ENCODE measurements at regions not wholly inside any gene's neighbourhood (a gene's known extent, or its start where the extent isn't known, plus 50 kb on each side); places are given as distances from the start of the nearest gene placed in this dataset.
A peak's percentile ranks its signal among the peaks of the same experiment; 100 is the strongest.

GRCh38 chr5:10856683-10857337 lies 95.8 kb upstream of the DAP start:
- Histone ChIP-seq H3K36me3 (ENCODE audit: insufficient read depth, low read length) (no peaks in the 10 kb centered on the region), H3K9me3 (ENCODE audit: low read depth, low read length) (no peaks in the 10 kb centered on the region), H3K27ac (ENCODE audit: low read depth, low read length) (no peak overlapping the region), H3K4me1 (ENCODE audit: insufficient read depth, low read length) (peaks cover 5% of the 10 kb centered on the region), H3K79me2 (ENCODE audit: insufficient read depth, low read length) (no peaks in the 10 kb centered on the region), H3K27me3 (ENCODE audit: insufficient read depth, low read length) (peaks cover 13% of the 10 kb centered on the region), H3K4me3 (ENCODE audit: insufficient read depth, low read length) (no peak overlapping the region), H2AFZ (ENCODE audit: low read length) (peak overlapping the region; percentile 3), H4K20me1 (ENCODE audit: insufficient read depth, low read length) (no peaks in the 10 kb centered on the region), H3K4me2 (ENCODE audit: insufficient read depth, low read length) (peak overlapping the region; percentile 51)
- peak; percentile 88 for TF ChIP-seq CTCF (IDR thresholded peaks at IDR 0.05; ENCODE audit: extremely low read depth, low read depth, low read length)
- DNase-seq (ENCODE audit: insufficient read length, low spot score, missing footprints): peak; percentile 94

GRCh38 chr5:10856071-10856470 lies 95.0 kb upstream of the DAP start:
- H2AFZ ChIP-seq (ENCODE audit: low read length): no peak overlapping the region
- no peaks in the 10 kb centered on the region for H3K36me3 ChIP-seq (ENCODE audit: insufficient read depth, low read length)
- no peaks in the 10 kb centered on the region for H3K9me3 ChIP-seq (ENCODE audit: low read depth, low read length)
- TF ChIP-seq CTCF (IDR thresholded peaks at IDR 0.05; ENCODE audit: extremely low read depth, low read depth, low read length): no peak
- DNase-seq (ENCODE audit: insufficient read length, low spot score, missing footprints): no peak
- H3K4me3 ChIP-seq (ENCODE audit: insufficient read depth, low read length): no peak overlapping the region
- H4K20me1 ChIP-seq (ENCODE audit: insufficient read depth, low read length): no peaks in the 10 kb centered on the region
- H3K27ac ChIP-seq (ENCODE audit: low read depth, low read length): no peak overlapping the region
- peaks cover 18% of the 10 kb centered on the region for H3K27me3 ChIP-seq (ENCODE audit: insufficient read depth, low read length)
- no peak overlapping the region for H3K4me2 ChIP-seq (ENCODE audit: insufficient read depth, low read length)
- H3K79me2 ChIP-seq (ENCODE audit: insufficient read depth, low read length): no peaks in the 10 kb centered on the region
- peaks cover 5% of the 10 kb centered on the region for H3K4me1 ChIP-seq (ENCODE audit: insufficient read depth, low read length)

DNA sequence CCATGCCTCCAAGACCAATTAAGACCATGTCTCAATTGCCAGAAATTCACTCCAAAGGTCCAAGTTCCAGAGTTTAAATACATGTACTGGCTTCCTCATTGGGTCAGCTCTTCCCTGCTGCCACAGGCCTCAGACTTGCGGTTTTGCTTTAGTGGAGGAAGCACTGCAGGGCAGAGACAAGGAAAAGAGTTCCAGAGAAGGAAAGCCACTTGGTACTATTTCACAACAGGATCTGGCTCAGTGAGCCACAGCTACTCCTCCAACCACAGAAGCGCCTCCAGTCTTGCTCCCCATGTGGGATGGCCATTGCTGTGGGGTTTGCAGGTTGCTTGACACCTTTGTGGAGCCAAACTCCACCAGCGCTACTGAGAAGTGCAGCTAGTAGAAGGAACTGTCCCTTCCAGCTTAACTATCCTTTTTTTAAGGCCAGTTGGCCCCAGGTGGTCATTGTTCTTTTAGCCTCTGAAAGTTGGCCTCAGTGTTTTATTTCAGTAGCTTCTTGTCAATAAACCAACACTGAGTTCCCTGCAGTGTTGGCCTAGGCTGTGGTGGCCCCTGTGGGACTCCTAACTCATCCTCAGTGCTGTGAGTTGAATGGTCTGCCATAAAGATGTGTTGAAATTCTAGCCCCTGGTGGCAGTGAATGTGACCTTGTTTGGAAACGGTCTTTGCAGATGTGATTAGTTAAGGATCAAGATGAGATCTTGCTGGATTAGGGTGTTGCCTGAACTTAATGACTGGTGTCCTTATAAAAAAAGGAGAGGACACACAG lies 93.7 kb upstream of the DAP start:
- Histone ChIP-seq H4K20me1 (ENCODE audit: insufficient read depth, low read length) (no peaks in the 10 kb centered on the region), H3K4me1 (ENCODE audit: insufficient read depth, low read length) (peaks cover 5% of the 10 kb centered on the region), H3K4me3 (ENCODE audit: insufficient read depth, low read length) (no peak overlapping the region), H3K4me2 (ENCODE audit: insufficient read depth, low read length) (no peak overlapping the region), H3K9me3 (ENCODE audit: low read depth, low read length) (no peaks in the 10 kb centered on the region), H3K27me3 (ENCODE audit: insufficient read depth, low read length) (peaks cover 18% of the 10 kb centered on the region), H3K27ac (ENCODE audit: low read depth, low read length) (no peak overlapping the region), H2AFZ (ENCODE audit: low read length) (no peak overlapping the region), H3K79me2 (ENCODE audit: insufficient read depth, low read length) (no peaks in the 10 kb centered on the region), H3K36me3 (ENCODE audit: insufficient read depth, low read length) (no peaks in the 10 kb centered on the region)
- TF ChIP-seq CTCF (IDR thresholded peaks at IDR 0.05; ENCODE audit: extremely low read depth, low read depth, low read length): no peak
- no peak for DNase-seq (ENCODE audit: insufficient read length, low spot score, missing footprints)

DNA sequence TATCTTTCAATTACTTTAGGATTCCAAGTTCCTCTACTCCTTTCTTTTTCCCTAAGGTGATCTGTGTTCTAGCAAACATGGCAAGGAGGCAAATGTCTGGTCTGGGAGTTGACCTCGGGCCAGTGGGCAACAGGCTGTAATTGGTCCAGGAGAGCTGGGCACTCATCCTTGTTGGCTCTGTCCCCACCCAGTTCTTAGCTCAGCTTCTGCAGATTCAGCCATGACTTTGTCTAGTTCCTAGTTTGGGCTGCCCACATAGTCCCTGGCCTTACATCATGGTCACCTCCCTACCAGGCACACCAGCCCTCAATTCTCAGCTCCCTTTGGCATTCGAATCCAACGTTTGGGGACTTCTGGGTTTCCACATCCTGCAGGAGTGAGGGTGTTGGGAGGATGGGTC lies 92.1 kb upstream of the DAP start:
- Histone ChIP-seq H4K20me1 (ENCODE audit: insufficient read depth, low read length) (no peaks in the 10 kb centered on the region), H3K4me2 (ENCODE audit: insufficient read depth, low read length) (no peak overlapping the region), H3K36me3 (ENCODE audit: insufficient read depth, low read length) (no peaks in the 10 kb centered on the region), H3K27ac (ENCODE audit: low read depth, low read length) (no peak overlapping the region), H3K79me2 (ENCODE audit: insufficient read depth, low read length) (no peaks in the 10 kb centered on the region), H3K4me3 (ENCODE audit: insufficient read depth, low read length) (no peak overlapping the region), H3K27me3 (ENCODE audit: insufficient read depth, low read length) (peaks cover 18% of the 10 kb centered on the region), H3K4me1 (ENCODE audit: insufficient read depth, low read length) (peaks cover 5% of the 10 kb centered on the region), H3K9me3 (ENCODE audit: low read depth, low read length) (no peaks in the 10 kb centered on the region), H2AFZ (ENCODE audit: low read length) (no peak overlapping the region)
- no peak for TF ChIP-seq CTCF (IDR thresholded peaks at IDR 0.05; ENCODE audit: extremely low read depth, low read depth, low read length)
- DNase-seq (ENCODE audit: insufficient read length, low spot score, missing footprints): no peak
